HCT116 (cell line): ENCODE measurements at regions not wholly inside any gene's neighbourhood (a gene's known extent, or its start where the extent isn't known, plus 50 kb on each side); places are given as distances from the start of the nearest gene placed in this dataset.

Experiments
- ATAC-seq: fragments of 200-7000 bp; cut with Tn5 transposase; 2 replicates; pipeline ENCODE4 v1.9.1; 2020; ENCODE audit warnings: mild to moderate bottlenecking, moderate library complexity
- BruUV-seq: library from RNA; stranded (reverse); fragments of 400-500 nt; replicated peaks from 2 replicates; lab custom pipeline; 2021; lab: Mats Ljungman, UMichigan
- CTCF ChIA-PET: fragments of 300-600 bp; sonication (Branson Sonifier 250); formaldehyde crosslinking; loops from one replicate; lab custom pipeline; 2021; ENCODE audit warnings: antibody characterized with exemption; lab: Charles Lee
- POLR2A ChIA-PET: fragments of 300-600, 350-600 bp; sonication (Branson Sonifier 250); formaldehyde crosslinking; loops from one replicate; lab custom pipeline; 2021; ENCODE audit warnings: antibody characterized with exemption; lab: Charles Lee
- RAD21 ChIA-PET, 2 experiments: fragments of 300-600 bp; sonication (Branson Sonifier 250); formaldehyde crosslinking; loops; one replicate each; lab custom pipeline; 2023; ENCODE audit warnings: low total read pairs in 2 of 2; ENCODE audit not compliant: uncharacterized antibody in 2 of 2, unreplicated experiment in 2 of 2, low non-redundant PET in 1 of 2; lab: Charles Lee
- DNase-seq: peaks from one replicate; pipeline ENCODE4 v3.0.0-alpha.2; 2010; ENCODE audit warnings: low read depth, low spot score
- H2AFZ ChIP-seq: fragments of 200-600 bp; shearing (Covaris generic), sonication (generic); 2 replicates; pipeline ENCODE4 v1.6.1; 2017; ENCODE audit warnings: low read depth, mixed run types, mixed read lengths, antibody characterized with exemption, low read length; ENCODE audit not compliant: poor library complexity, severe bottlenecking
- H3K27ac ChIP-seq: 2 replicates; pipeline ENCODE4 v1.5.1; 2012; ENCODE audit warnings: low read depth, low read length
- H3K27me3 ChIP-seq: fragments of 200-600 bp; sonication (generic); 2 replicates; pipeline ENCODE4 v1.6.1; 2016; ENCODE audit warnings: mixed run types, low read length, mixed read lengths; ENCODE audit not compliant: insufficient read depth
- H3K36me3 ChIP-seq, 2 experiments: fragments of 200-500 bp in 1 of 2; fragments of 200-600 bp in 1 of 2; sonication (Bioruptor generic) in 1 of 2; sonication (generic) in 1 of 2; 2 replicates each; pipeline versions ENCODE4 v1.5.1 to v1.6.1; 2014 to 2016; ENCODE audit warnings: low read length in 2 of 2, inconsistent platforms in 1 of 2, mixed read lengths in 1 of 2, mixed run types in 1 of 2; ENCODE audit not compliant: insufficient read depth in 2 of 2, control insufficient read depth in 1 of 2
- H3K4me1 ChIP-seq, 2 experiments: fragments of 200-600 bp in 1 of 2; sonication (generic) in 1 of 2; 2 replicates each; pipeline versions ENCODE4 v1.5.1 to v1.6.1; 2012 to 2017; ENCODE audit warnings: low read length in 2 of 2, inconsistent platforms in 1 of 2, mild to moderate bottlenecking in 1 of 2, mixed read lengths in 1 of 2, mixed run types in 1 of 2, moderate library complexity in 1 of 2; ENCODE audit not compliant: insufficient read depth in 2 of 2, control insufficient read depth in 1 of 2
- H3K4me2 ChIP-seq: fragments of 200-600 bp; sonication (generic); 2 replicates; pipeline ENCODE4 v1.6.1; 2017; ENCODE audit warnings: mixed run types, low read length, mixed read lengths
- H3K4me3 ChIP-seq, 2 experiments: fragments of 200-600 bp in 1 of 2; sonication (generic) in 1 of 2; replicated peaks in 1 of 2; 2 replicates each; pipeline ENCODE4 v1.5.1; 2011 to 2016; ENCODE audit warnings: low read length in 2 of 2, control low read depth in 1 of 2, low read depth in 1 of 2, mild to moderate bottlenecking in 1 of 2, mixed read lengths in 1 of 2, mixed run types in 1 of 2
- H3K79me2 ChIP-seq: fragments of 200-600 bp; sonication (generic); 2 replicates; pipeline ENCODE4 v1.6.1; 2017; ENCODE audit warnings: mild to moderate bottlenecking, mixed run types, low read length, moderate library complexity, mixed read lengths; ENCODE audit not compliant: insufficient read depth
- H3K9ac ChIP-seq: fragments of 200-600 bp; sonication (generic); 2 replicates; pipeline ENCODE4 v1.6.1; 2016; ENCODE audit warnings: low read length, mixed read lengths
- H3K9me2 ChIP-seq: fragments of 200-600 bp; sonication (generic), shearing (Covaris generic); 2 replicates; pipeline ENCODE4 v1.6.1; 2017; ENCODE audit warnings: mixed run types, mild to moderate bottlenecking, moderate library complexity; ENCODE audit not compliant: insufficient read depth
- H3K9me3 ChIP-seq, 2 experiments: fragments of 200-500 bp in 1 of 2; fragments of 200-600 bp in 1 of 2; sonication (Bioruptor generic) in 1 of 2; sonication (generic) in 1 of 2; 2 replicates each; pipeline ENCODE4 v1.6.1; 2014 to 2017; ENCODE audit warnings: low read length in 2 of 2, mixed read lengths in 2 of 2, inconsistent platforms in 1 of 2, low read depth in 1 of 2, mild to moderate bottlenecking in 1 of 2, mixed run types in 1 of 2, moderate library complexity in 1 of 2; ENCODE audit not compliant: control insufficient read depth in 1 of 2, insufficient read depth in 1 of 2
- H4K20me1 ChIP-seq: fragments of 200-600 bp; sonication (generic), shearing (Covaris generic); 2 replicates; pipeline ENCODE4 v1.6.1; 2017; ENCODE audit warnings: mixed run types, mild to moderate bottlenecking, moderate library complexity; ENCODE audit not compliant: insufficient read depth
- ATF3 ChIP-seq: IDR thresholded peaks from 2 replicates; pipeline ENCODE4 v1.6.1; 2012
- CBX3 ChIP-seq: IDR thresholded peaks from 2 replicates; pipeline ENCODE4 v1.6.1; 2012; ENCODE audit warnings: low read depth
- CTCF ChIP-seq, 3 experiments: fragments of 200-600 bp in 1 of 3; sonication (generic) in 1 of 3; IDR thresholded peaks in 2 of 3; conservative IDR thresholded peaks in 1 of 3; 2 replicates each; pipeline ENCODE4 v1.5.1; 2012 to 2017; ENCODE audit warnings: low read depth in 2 of 3, low read length in 2 of 3, antibody characterized with exemption in 1 of 3, borderline replicate concordance in 1 of 3, control low read depth in 1 of 3, mild to moderate bottlenecking in 1 of 3, mixed read lengths in 1 of 3, mixed run types in 1 of 3, moderate library complexity in 1 of 3; ENCODE audit not compliant: insufficient read depth in 1 of 3
- ELF1 ChIP-seq: IDR thresholded peaks from 2 replicates; pipeline ENCODE4 v1.6.1; 2012; ENCODE audit warnings: low read depth, borderline replicate concordance
- EZH2 ChIP-seq: fragments of 200-600 bp; sonication (generic); IDR thresholded peaks from 2 replicates; pipeline ENCODE4 v1.6.1; 2017; ENCODE audit warnings: antibody characterized with exemption, mixed run types
- EZH2phosphoT487 ChIP-seq: fragments of 200-600 bp; IDR thresholded peaks from 2 replicates; pipeline ENCODE4 v1.6.1; 2018; ENCODE audit warnings: antibody characterized with exemption, borderline replicate concordance
- JUND ChIP-seq: IDR thresholded peaks from 2 replicates; pipeline ENCODE4 v1.6.1; 2012
- POLR2A ChIP-seq: IDR thresholded peaks from 2 replicates; pipeline ENCODE4 v1.7.0; 2011; ENCODE audit warnings: borderline replicate concordance; ENCODE audit not compliant: insufficient read depth, insufficient read length; ENCODE audit errors: extremely low read depth
- POLR2AphosphoS5 ChIP-seq: IDR thresholded peaks from 2 replicates; pipeline ENCODE4 v1.6.1; 2011; ENCODE audit warnings: mild to moderate bottlenecking, low read depth, low read length, moderate library complexity
- RAD21 ChIP-seq: IDR thresholded peaks from 2 replicates; pipeline ENCODE4 v1.6.1; 2012; ENCODE audit warnings: low read depth, mild to moderate bottlenecking
- SP1 ChIP-seq: IDR thresholded peaks from 2 replicates; pipeline ENCODE4 v1.6.1; 2012; ENCODE audit warnings: low read depth
- SRF ChIP-seq: IDR thresholded peaks from 2 replicates; pipeline ENCODE4 v1.6.1; 2012; ENCODE audit warnings: low read depth
- TCF7L2 ChIP-seq: IDR thresholded peaks from 2 replicates; pipeline ENCODE4 v1.7.0; 2011; ENCODE audit warnings: borderline replicate concordance, inconsistent platforms; ENCODE audit not compliant: insufficient read depth, insufficient read length; ENCODE audit errors: extremely low read depth
- YY1 ChIP-seq: IDR thresholded peaks from 2 replicates; pipeline ENCODE4 v1.6.1; 2011; ENCODE audit warnings: low read length, low read depth, moderate library complexity, mild to moderate bottlenecking; ENCODE audit not compliant: insufficient replicate concordance; ENCODE audit errors: extremely low read depth
- ZFX ChIP-seq: fragments of 450-650 bp; IDR thresholded peaks from 2 replicates; pipeline ENCODE4 v1.6.1; 2017
- ZNF274 ChIP-seq: fragments of 200-500 bp; sonication (Bioruptor generic); IDR thresholded peaks from 2 replicates; pipeline ENCODE4 v1.6.1; 2014; ENCODE audit warnings: mild to moderate bottlenecking, low read depth, low read length, inconsistent platforms
- intact Hi-C: fragments of 100-400 bp; cut with micrococcal nuclease; formaldehyde crosslinking; loops from 2 replicates; pipeline ENCODE4 v1.10.0; 2022

GRCh38 chr15:99440551-99441443, 125.0 kb upstream of the MEF2A start:
- Histone ChIP-seq H3K4me3 (no peak overlapping the region), H3K9me3 (no peaks in the 10 kb centered on the region), H3K27me3 (no peaks in the 10 kb centered on the region), H2AFZ (no peak overlapping the region), H3K27ac (no peak overlapping the region), H3K36me3 (no peaks in the 10 kb centered on the region), H3K9me2 (no peaks in the 10 kb centered on the region), H3K4me2 (no peak overlapping the region), H3K4me1 (peaks cover 13 to 19% of the 10 kb centered on the region in 2 experiments), H3K79me2 (no peaks in the 10 kb centered on the region), H4K20me1 (no peaks in the 10 kb centered on the region), H3K9ac (no peak overlapping the region)
- RAD21 ChIA-PET, result no interaction called here
- CTCF ChIA-PET, result no interaction called here
- no peak for DNase-seq
- intact Hi-C loops, result no loop called here
- ATAC-seq, result no peak
- TF ChIP-seq CTCF (IDR thresholded peaks at IDR 0.05 in 2 of 3, conservative IDR thresholded peaks at IDR 0.05 in 1 of 3; ENCODE audit: borderline replicate concordance in 1 of 3, insufficient read depth in 1 of 3, low read depth in 2 of 3, low read length in 2 of 3) (no peak), ELF1 (no peak), ZFX (no peak), POLR2A (no peak), RAD21 (no peak), EZH2phosphoT487 (no peak), EZH2 (no peak), CBX3 (no peak), ATF3 (no peak), YY1 (no peak), SRF (no peak), SP1 (no peak), ZNF274 (no peak), TCF7L2 (no peak), POLR2AphosphoS5 (no peak), JUND (no peak)
- POLR2A ChIA-PET, result no interaction called here
- no TSS peak for BruUV-seq
